Neuron (in vitro differentiated cells): ENCODE measurements at regions not wholly inside any gene's neighbourhood (a gene's known extent, or its start where the extent isn't known, plus 50 kb on each side); places are given as distances from the start of the nearest gene placed in this dataset.

Experiments used
- H2AFZ ChIP-seq: one replicate; pipeline ENCODE4 v1.6.1; 2013; ENCODE audit warnings: low read depth, mild to moderate bottlenecking, inconsistent platforms, low read length, moderate library complexity
- H3K27me3 ChIP-seq: one replicate; pipeline ENCODE4 v1.6.1; 2013; ENCODE audit warnings: low read length; ENCODE audit not compliant: insufficient read depth
- H3K36me3 ChIP-seq: one replicate; pipeline ENCODE4 v1.6.1; 2013; ENCODE audit warnings: low read length; ENCODE audit not compliant: insufficient read depth
- H3K4me1 ChIP-seq: one replicate; pipeline ENCODE4 v1.6.1; 2013; ENCODE audit warnings: low read length; ENCODE audit not compliant: insufficient read depth
- H3K4me3 ChIP-seq: 2 replicates; pipeline ENCODE4 v1.5.1; 2013; ENCODE audit warnings: mild to moderate bottlenecking, low read length, moderate library complexity
- H3K9me3 ChIP-seq: one replicate; pipeline ENCODE4 v1.6.1; 2013; ENCODE audit warnings: low read length

DNA sequence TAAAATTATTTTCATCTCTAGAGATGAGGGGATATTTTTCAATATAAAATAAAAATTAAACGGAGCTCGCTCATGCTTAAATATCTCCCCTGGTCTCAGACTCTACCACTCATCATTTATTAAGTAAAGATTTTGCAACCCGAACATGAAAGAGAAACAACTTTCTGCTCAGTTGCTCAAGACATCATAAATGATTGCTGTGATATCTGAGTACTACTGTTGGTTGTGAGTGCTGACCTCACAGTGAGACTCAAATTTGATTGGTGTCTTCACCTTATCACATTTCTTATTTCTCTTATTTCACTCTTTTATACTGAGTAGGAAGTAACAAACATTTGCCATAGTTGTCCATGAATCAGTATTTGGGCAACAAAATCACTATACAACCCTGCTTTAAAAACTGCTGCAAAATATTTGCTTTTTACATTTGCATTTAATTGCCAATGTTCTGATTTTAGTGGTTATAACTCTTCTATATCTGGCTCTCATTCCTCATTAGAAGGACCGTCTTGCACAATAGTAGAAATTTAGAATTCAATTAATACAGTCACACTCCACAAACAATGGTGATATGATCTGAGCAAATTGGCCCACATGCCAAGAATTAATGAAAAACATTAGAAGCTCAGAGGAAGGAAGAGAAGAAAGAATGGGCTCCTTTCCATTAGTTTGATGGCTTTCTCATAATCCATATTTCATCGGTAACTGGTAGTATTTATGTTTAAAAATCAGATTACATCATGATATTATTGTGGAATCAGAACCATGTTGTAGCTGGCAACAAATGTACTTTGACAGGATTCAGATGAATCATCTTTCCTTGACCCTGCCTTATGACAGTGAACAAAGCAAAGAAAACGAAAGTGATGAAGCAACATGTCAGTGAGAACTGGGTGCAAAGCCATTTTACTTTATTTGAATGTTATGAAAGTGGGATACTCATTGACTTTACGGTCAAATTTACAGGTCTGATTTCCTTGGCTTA lies 973.6 kb upstream of the TENM4 start:
- no peaks in the 10 kb centered on the region for H3K27me3 ChIP-seq
- H3K36me3 ChIP-seq = no peaks in the 10 kb centered on the region
- H2AFZ ChIP-seq = no peak overlapping the region
- H3K4me3 ChIP-seq = no peak overlapping the region
- no peaks in the 10 kb centered on the region for H3K9me3 ChIP-seq
- peaks cover 15% of the 10 kb centered on the region for H3K4me1 ChIP-seq

DNA sequence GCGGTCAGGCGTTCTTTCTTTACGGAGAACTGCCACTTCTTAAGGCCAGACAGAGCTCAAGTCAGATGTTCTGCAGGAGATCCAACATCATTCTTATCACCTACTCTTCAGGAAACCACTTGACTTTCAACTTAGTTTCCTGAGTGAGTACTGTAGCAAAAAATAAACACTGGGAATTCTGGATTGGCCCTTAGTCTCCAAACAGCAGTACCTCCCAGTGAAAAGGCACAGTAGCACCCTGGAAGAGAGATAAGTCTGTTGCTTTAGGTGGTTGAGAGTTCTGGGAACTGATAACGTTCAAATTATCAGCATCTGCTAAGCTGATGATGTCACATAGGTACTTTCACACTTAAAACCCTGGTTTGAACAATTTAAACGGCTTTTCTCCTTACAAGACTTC lies 971.8 kb upstream of the TENM4 start:
- Histone ChIP-seq H2AFZ (no peak overlapping the region), H3K27me3 (no peaks in the 10 kb centered on the region), H3K36me3 (no peaks in the 10 kb centered on the region), H3K4me3 (no peak overlapping the region), H3K9me3 (no peaks in the 10 kb centered on the region), H3K4me1 (peaks cover 6% of the 10 kb centered on the region)

DNA sequence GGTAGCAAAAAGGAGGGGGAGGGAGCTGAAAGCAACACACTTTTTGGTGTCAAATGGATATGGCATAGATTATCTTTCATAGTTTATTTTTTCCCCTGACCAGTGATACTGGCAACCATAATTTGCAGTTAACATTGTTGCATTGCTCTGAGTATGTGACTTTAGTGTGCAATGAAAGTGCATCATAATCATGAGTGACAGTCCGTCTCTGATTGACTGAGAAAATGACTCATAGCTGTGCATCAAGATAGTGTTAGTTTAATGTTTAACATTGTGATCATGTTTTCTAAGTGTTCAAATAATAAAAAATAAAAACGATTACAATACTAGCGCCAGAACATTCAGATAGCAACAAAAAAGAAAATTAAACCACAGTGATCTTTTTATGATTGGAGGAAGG lies 952.4 kb upstream of the TENM4 start:
- H2AFZ ChIP-seq = no peak overlapping the region
- H3K9me3 ChIP-seq = no peaks in the 10 kb centered on the region
- H3K4me3 ChIP-seq = no peak overlapping the region
- H3K36me3 ChIP-seq = no peaks in the 10 kb centered on the region
- no peaks in the 10 kb centered on the region for H3K4me1 ChIP-seq
- H3K27me3 ChIP-seq = no peaks in the 10 kb centered on the region

DNA sequence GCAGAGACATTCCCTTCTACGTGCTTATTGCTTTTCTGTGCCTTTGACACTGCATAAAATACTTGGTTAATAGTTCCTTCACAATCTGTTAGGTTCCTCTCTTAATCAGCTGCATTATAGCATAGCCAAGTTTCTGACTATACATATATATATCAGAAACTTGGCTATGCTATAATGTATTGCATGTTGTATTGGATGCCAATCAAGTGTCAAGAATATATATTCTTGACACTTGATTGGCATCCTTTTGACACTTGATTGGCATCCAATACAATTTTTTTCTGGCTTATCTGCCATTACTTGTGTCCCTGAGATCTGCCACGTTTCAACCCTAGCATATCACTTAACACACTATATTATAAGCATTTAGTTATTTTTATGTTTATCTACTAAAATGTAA lies 949.7 kb upstream of the TENM4 start:
- no peaks in the 10 kb centered on the region for H3K4me1 ChIP-seq
- H3K27me3 ChIP-seq = no peaks in the 10 kb centered on the region
- H3K4me3 ChIP-seq = no peak overlapping the region
- H3K36me3 ChIP-seq = no peaks in the 10 kb centered on the region
- no peak overlapping the region for H2AFZ ChIP-seq
- no peaks in the 10 kb centered on the region for H3K9me3 ChIP-seq

DNA sequence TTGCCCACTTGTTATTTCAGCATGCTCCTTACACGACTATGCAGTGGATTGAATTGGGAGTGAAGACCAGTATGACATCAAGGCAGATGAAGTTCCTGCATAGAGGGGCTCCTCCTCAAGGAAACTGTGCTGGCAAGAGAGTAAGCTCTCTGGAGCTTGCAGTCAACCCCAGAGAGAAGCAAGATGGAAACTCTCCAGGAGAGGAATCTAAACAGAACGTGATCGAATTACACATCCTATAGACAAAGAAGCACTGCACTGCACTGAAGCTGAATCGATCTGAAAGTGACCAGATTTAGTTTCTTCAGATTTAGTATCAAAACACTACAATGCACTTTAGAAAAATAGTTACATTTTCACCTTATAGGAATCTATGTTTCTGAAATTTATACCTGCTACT lies 947.7 kb upstream of the TENM4 start:
- no peaks in the 10 kb centered on the region for H3K9me3 ChIP-seq
- no peak overlapping the region for H3K4me3 ChIP-seq
- peak overlapping the region; percentile 72 for H2AFZ ChIP-seq
- no peaks in the 10 kb centered on the region for H3K4me1 ChIP-seq
- H3K36me3 ChIP-seq = no peaks in the 10 kb centered on the region
- H3K27me3 ChIP-seq = no peaks in the 10 kb centered on the region

DNA sequence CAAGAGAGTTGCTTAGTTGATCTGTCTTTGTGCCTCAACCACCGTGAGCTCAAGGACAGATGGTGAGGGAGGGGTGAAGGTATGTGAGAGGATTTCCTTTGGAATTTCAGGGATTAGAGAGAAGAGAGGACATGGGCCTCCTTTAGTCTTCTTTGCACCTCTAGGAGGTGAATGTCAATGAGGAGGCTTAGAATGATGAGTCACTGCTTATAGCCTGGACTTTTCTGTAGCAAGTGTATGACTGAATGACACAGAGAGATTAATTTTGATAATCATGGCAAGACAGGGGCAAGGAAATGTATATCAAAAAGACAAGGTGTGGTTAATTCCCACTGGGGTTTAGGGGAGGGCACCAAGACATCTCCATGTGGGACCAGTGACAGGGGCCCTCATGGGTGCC lies 947.3 kb upstream of the TENM4 start:
- no peak overlapping the region for H2AFZ ChIP-seq
- no peaks in the 10 kb centered on the region for H3K9me3 ChIP-seq
- H3K27me3 ChIP-seq = no peaks in the 10 kb centered on the region
- H3K4me3 ChIP-seq = no peak overlapping the region
- no peaks in the 10 kb centered on the region for H3K4me1 ChIP-seq
- H3K36me3 ChIP-seq = no peaks in the 10 kb centered on the region

- Histone ChIP-seq H3K4me1 (no peaks in the 10 kb centered on the region), H3K4me3 (no peak overlapping the region), H3K36me3 (no peaks in the 10 kb centered on the region), H2AFZ (no peak overlapping the region), H3K9me3 (no peaks in the 10 kb centered on the region), H3K27me3 (no peaks in the 10 kb centered on the region)
Observed at GRCh38 chr11:80383655-80384054, 942.8 kb upstream of the TENM4 start.

GRCh38 chr11:80379620-80380278 lies 938.9 kb upstream of the TENM4 start:
- Histone ChIP-seq H3K4me1 (no peaks in the 10 kb centered on the region), H3K4me3 (no peak overlapping the region), H3K36me3 (no peaks in the 10 kb centered on the region), H3K9me3 (no peaks in the 10 kb centered on the region), H2AFZ (no peak overlapping the region), H3K27me3 (no peaks in the 10 kb centered on the region)

DNA sequence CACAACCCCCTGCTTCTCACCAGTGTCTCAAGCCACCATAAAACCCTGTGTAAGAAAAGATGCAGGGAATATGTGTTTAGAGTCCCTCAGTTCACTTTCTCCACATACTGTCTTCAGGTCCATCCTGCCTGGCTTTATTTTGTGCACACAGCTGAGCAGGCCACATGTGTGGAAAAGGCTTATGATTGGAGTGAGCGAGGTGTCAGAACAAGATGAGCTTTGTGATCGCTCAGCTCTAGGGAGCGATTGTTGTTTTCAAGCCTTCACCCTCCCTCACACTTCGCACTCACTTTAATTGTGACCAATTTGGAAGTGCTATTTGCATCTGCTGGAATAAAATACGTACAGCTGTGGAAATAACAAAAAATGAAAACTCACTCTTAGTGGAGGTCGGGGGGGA lies 931.1 kb upstream of the TENM4 start:
- H3K4me1 ChIP-seq = no peaks in the 10 kb centered on the region
- no peaks in the 10 kb centered on the region for H3K9me3 ChIP-seq
- H3K27me3 ChIP-seq = no peaks in the 10 kb centered on the region
- no peaks in the 10 kb centered on the region for H3K36me3 ChIP-seq
- no peak overlapping the region for H2AFZ ChIP-seq
- H3K4me3 ChIP-seq = no peak overlapping the region

GRCh38 chr11:80365980-80366379 lies 925.1 kb upstream of the TENM4 start:
- no peak overlapping the region for H3K4me3 ChIP-seq
- no peaks in the 10 kb centered on the region for H3K9me3 ChIP-seq
- H3K4me1 ChIP-seq = no peaks in the 10 kb centered on the region
- no peaks in the 10 kb centered on the region for H3K27me3 ChIP-seq
- no peaks in the 10 kb centered on the region for H3K36me3 ChIP-seq
- no peak overlapping the region for H2AFZ ChIP-seq

DNA sequence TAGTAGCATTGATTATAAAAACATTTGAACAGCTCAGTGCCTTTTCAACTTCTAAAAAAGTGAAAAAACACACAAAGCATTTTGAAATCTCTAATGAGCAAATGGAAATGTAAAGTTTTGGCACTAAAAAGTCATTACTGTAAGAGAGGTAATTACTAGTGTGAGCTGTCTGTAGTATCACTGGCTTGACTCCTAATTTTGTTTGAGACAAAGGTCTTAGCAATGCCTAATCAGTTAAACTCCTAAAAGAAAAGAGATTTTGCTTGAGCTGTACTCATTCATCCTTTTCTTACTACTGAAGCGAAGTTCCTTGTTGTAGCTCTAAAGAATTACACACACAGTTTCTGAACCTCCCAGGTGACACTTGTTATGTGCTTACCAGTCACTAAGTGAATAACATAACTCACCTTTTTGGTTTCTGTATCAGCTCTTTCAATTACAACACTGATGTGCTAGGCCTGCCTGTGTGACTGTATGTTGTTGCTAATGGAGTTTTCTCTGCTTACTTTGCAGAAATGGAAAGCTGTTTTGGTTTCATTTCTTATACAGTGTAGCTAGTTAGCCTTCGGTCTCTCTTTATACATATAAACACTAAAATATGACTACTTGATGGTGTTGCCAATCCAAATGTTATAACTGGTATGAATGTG lies 924.4 kb upstream of the TENM4 start:
- no peak overlapping the region for H2AFZ ChIP-seq

GRCh38 chr11:80362563-80363340 lies 921.9 kb upstream of the TENM4 start:
- Histone ChIP-seq H3K36me3 (no peaks in the 10 kb centered on the region), H3K4me3 (no peak overlapping the region), H3K9me3 (no peaks in the 10 kb centered on the region), H3K27me3 (no peaks in the 10 kb centered on the region), H2AFZ (no peak overlapping the region), H3K4me1 (no peaks in the 10 kb centered on the region)

More for the DNA sequence above, 924.4 kb upstream of the TENM4 start:
- H3K36me3 ChIP-seq = no peaks in the 10 kb centered on the region
- H3K4me3 ChIP-seq = no peak overlapping the region
- no peaks in the 10 kb centered on the region for H3K9me3 ChIP-seq
- no peaks in the 10 kb centered on the region for H3K4me1 ChIP-seq
- no peaks in the 10 kb centered on the region for H3K27me3 ChIP-seq
